HPDE6-E6E7 (cell line): ENCODE measurements at regions not wholly inside any gene's neighbourhood (a gene's known extent, or its start where the extent isn't known, plus 50 kb on each side); places are given as distances from the start of the nearest gene placed in this dataset.
"Not testable (repeated sequence)": the region's sequence is repeated elsewhere in the genome, so short reads cannot be mapped to it uniquely, and the experiment has no call there.

ENCODE experiments used
- DNase-seq: peaks from one replicate; pipeline ENCODE4 v3.0.0; 2011; ENCODE audit warnings: missing footprints; ENCODE audit errors: extremely low spot score

DNA sequence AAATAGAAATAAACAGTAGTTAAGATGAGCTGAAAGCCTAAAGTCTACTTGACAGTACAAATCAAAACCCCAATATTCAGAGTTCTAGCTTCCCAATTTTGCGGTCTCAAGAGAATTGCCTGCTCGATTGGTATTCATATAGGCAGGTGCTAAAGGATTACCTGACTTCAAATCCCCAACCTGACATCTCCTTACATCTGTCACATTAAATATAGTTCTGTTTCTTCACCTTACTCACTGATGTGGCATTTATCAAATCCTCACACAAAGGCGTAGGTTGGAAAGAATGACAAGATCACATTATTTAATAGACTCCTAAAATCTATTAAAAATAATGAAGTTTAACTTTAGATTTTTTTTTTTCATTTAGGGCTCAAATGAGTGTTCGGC, 72.8 kb upstream of the ANKH start:
- DNase-seq: no peak

DNA sequence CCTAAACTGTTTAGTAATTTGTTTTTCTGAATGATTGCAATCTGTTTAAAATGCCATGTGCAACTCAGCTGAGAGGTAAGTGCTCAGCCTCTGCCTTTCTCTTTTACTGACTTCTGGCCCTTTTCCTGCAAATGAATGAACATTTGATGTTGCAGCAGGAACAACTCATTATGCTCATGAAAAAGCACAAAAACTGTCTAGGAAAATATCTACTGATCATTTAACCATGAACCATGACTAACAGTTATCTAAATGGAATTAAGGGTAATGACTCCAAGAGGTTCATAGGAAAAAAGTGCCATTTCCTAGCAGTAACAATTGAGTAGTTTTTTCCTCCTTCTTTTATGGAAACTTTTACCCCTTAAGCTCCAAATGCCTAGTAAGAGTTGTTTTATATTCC, 70.6 kb upstream of the ANKH start:
- no peak for DNase-seq

DNA sequence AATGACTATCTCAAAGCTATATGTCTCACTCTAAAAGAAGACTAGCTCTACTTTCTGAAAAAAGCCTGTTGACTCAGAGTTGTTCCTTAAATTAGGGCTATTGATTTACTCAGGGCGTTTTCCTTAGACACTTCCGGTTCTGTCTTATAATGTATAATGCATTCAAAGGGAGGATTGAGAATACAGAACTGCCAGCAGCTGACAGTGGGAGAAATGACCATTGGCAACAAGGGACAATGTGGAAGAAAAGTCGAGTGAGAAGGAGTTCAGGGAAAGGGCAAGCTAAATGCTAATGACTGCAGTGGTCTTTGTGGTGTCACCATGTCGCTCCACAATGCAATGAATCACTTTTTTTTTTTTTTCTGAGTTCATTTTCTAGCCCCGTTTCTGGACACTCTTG, 65.7 kb upstream of the ANKH start:
- no peak for DNase-seq

DNA sequence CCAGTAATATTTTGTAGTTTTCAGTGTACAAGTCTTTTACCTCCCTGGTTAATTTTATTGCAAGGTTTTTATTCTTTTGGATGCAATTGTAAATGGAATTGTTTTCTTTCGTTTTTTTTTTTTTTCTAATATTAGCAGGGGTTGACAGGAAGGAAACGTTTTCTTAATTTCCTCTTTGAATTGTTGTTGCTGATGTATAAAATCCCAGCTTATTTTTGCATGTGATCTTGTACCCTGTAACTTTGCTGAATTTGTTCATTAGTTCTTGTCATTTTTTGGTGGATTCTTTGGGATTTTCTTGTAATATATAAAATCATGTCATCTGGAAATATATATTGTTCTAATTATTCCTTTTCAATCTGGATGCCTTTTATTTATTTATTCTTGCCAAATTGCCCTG, 65.0 kb upstream of the ANKH start:
- DNase-seq: no peak

DNA sequence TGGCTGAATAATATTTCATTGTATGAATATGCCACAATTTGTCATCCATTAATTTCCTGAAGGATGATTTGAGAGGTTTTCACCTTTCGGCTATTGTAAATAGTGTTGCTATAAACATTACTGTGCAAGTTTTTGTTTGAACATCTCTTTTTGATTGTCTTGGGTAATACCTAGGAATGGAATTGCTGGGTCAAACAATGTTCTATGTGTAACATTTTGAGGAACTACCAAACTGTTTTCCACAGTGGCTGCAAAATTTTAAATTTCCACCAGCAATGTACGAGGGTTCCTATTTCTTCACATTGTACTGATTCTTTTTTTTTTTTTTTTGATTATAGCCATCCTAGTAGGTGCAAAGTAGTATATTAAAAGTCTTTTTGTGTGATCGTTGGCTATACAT, 63.8 kb upstream of the ANKH start:
- no peak for DNase-seq

DNA sequence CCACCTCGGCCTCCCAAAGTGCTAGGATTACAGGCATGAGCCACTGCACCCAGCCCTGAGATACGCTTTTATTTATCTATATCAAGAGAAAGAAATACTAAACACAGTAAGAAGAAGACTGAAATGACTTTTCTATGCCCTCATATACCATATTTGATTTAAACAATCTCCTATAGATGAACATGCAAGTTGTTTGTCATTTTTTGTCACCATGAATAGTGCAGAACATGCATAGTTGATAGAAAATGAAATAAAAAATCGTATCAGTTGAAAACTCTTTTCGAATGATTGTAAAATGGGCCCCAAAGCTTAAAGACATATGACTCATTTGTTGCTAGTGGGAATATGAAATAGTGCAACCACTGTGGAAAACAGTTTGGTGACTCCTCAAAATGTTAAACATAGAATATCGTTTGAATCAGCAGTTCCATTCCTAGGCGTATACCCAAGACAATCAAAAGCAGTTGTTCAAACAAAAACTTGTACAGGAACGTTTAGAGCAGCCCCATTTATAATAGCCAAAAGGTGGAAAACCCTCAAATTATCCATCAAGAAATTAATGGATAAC, 61.4 kb upstream of the ANKH start:
- DNase-seq: no peak

DNA sequence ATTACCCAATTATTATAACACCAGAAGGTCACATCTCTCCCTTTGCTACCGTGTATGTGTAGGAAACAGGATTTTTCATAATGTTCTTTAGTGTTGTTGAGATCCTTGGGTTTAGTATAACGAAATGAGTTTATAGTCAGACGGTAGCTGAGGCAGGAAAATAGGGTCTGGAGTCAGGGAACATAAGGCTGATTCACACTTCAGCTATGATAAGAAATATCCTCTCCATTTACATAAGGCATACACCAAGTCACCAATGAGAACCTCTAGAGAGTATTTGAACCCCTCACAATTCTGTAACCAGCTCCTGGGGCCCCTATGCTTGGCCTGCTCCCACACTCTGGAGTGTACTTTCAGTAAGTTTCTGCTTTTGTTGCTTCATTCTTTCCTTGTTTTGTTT, 58.9 kb upstream of the ANKH start:
- DNase-seq: no peak

DNA sequence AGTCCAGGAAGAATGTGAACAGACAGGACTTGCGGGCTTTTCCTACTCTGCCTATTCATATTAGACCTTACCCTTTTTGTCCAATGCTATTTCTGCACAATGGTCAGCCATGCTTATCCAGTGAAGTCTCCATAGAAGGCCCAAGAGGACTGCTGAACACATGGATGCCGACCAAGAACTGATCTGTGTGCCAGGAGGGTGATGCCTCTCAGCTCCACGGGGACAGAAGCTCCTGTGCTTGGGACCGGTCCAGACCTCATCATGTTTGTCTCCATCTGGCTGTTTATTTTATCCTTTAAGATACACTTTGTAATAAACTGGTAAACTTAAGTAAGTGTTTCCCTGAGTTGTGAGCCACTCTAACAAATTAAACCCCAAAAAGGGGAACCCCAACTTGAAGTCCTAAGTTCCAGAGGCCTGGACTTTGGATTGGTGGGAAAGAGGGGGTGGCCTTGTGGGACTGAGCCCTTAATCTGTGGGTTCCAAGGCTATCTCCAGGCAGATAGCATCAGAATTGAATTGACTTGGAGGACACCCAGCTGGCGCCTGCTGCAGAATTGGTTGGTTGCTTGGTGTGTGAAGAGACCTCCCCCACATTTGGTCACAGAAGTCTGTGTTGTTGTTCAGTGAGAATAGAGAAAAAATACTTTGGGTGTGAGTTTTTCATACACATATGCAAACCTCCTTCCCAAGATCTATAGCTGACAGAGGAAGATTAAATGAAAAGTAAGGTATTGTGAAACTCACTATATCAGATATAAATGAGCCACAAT, 57.9 kb upstream of the ANKH start:
- DNase-seq: no peak

DNA sequence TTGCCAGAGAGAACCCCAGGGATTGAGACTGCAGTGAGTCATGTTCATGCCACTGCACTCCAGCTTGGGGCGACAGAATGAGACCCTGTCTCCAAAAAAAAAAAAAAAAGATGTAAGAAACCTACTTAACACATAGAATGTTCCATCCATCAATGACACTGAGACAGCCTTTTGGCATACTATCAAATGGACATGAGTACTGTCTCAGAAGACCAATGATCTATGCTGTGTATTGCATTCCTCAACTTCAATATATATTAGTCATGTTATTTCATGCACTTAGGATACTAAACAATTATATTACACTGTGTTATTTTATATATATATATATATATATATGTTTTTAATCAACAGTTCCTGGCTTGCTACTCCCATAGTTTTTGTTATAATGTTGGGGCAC, 57.1 kb upstream of the ANKH start:
- DNase-seq: no peak

DNA sequence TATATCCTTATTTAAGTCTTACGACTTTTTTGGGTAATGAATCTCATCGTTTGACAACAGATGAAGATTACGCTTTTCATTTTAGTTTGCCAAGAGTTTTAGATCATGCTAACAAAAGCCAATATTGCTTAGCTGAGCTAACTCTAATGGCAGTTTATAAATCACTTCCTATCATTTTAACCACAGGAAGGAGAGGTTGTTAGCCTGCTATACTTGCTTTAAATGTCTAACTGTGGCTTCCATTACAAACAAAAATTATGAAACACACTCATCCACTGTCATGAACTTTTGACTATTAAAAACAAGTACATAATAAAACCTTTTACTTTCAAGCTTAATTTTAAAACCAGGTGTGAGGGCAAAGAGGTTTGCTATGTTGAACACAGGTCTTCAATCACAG, 53.7 kb upstream of the ANKH start:
- DNase-seq: no peak

DNA sequence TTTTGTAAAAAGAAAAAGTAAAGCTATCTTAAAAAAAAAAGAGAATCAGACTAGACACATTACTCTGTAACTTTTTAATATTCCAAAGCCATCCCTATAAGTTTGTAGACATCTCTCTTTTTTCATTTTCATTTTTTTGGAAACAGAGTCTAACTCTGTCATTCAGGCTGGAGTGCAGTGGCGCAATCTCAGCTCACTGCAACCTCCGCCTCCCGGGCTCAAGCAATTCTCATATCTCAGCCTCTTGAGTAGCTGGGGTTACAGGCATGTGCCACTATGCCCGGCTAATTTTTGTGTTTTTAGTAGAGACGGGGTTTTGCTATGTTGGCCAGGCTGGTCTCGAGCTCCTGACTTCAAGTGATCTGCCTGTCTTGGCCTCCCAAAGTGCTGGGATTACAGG, 51.4 kb upstream of the ANKH start:
- DNase-seq: not testable (repeated sequence)

DNA sequence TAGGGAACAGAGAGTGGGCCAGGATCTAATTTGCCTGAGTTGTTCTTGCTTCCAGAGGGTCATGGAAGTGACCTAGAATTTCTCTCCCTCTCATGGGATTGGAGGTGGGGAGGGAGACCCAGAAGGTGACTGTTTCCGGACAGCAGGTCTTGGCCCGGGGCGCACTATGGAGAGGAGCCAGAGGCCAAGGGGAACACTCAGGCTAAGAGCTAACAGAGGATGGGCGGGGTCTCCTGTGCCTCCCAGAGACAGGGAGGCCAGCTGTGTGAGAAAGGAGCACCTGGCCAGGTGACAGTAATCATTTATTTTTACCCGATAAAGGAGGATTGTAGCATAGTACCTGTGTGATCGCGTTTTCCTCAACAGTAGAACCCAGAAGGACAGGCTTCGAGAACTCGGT, 50.9 kb upstream of the ANKH start:
- DNase-seq: no peak
